ENCODE measurements at regions not wholly inside any gene's neighbourhood (a gene's known extent, or its start where the extent isn't known, plus 50 kb on each side); places are given as distances from the start of the nearest gene placed in this dataset.

GRCh38 chr3:165903885-165904630 lies 66.8 kb upstream of the BCHE start:
- Histone ChIP-seq H4K8ac (ENCODE audit: low read depth in 2 of 2, low read length in 2 of 2) (no peak overlapping the region), H3K4me1 (ENCODE audit: control insufficient read depth, insufficient read depth, low read length) (no peaks in the 10 kb centered on the region), H3K27me3 (ENCODE audit: control insufficient read depth, insufficient read depth, low read length) (no peaks in the 10 kb centered on the region), H4K91ac (ENCODE audit: insufficient read depth, low read depth, low read length) (no peak overlapping the region), H3K4me3 (ENCODE audit: insufficient read depth, low read depth, low read length) (no peak overlapping the region), H2AK5ac (ENCODE audit: low read depth, low read length) (no peak overlapping the region), H3K4me2 (ENCODE audit: low read depth, low read length) (no peak overlapping the region), H2BK15ac (ENCODE audit: low read depth, low read length) (no peak overlapping the region), H3K4ac (ENCODE audit: low read depth, low read length) (no peak overlapping the region), H2BK5ac (ENCODE audit: low read depth, low read length, poor library complexity, severe bottlenecking) (no peak overlapping the region), H3K23ac (ENCODE audit: low read depth, low read length) (no peak overlapping the region), H2BK120ac (ENCODE audit: low read depth, low read length) (no peak overlapping the region), H3K9ac (ENCODE audit: low read depth, low read length) (no peak overlapping the region), H3K56ac (ENCODE audit: extremely low read depth, insufficient read depth, low read length) (no peak overlapping the region), H3K36me3 (ENCODE audit: control insufficient read depth, insufficient read depth, low read length) (no peaks in the 10 kb centered on the region), H3K9me1 (ENCODE audit: insufficient read depth, low read length) (no peaks in the 10 kb centered on the region), H2AK9ac (replicated peaks; ENCODE audit: low read depth, low read length, poor library complexity) (no peak overlapping the region), H2BK20ac (ENCODE audit: low read depth, low read length) (no peak overlapping the region), H3K18ac (ENCODE audit: low read depth, low read length) (no peak overlapping the region), H3K27ac (ENCODE audit: insufficient read depth, low read length) (no peak overlapping the region), H4K20me1 (ENCODE audit: insufficient read depth, low read length) (no peaks in the 10 kb centered on the region), H2AFZ (replicated peaks; ENCODE audit: low read length, poor library complexity) (no peak overlapping the region), H3K79me1 (ENCODE audit: low read depth in 1 of 2, low read length in 2 of 2) (no peaks in the 10 kb centered on the region), H4K5ac (ENCODE audit: low read depth, low read length) (no peak overlapping the region), H3K14ac (replicated peaks; ENCODE audit: low read depth, low read length) (no peak overlapping the region), H3K9me3 (ENCODE audit: control insufficient read depth, insufficient read depth, low read length) (no peaks in the 10 kb centered on the region)
- 83% methylated on average over 3 of the region's 7 CpGs; no CpG with 5 or more reads in 1 of the 2 experiments for WGBS, 2 experiments (ENCODE audit: extremely low coverage in 2 of 2, insufficient read length in 1 of 2)
- in situ Hi-C loops (cut with MboI; ENCODE audit: low sequenced_read_pairs) (no loop called here), intact Hi-C loops (cut with micrococcal nuclease) (no loop called here), dilution Hi-C loops (cut with HindIII; ENCODE audit: low sequenced_read_pairs, unreplicated experiment) (no loop called here)
- BruUV-seq (replicated peaks): no TSS peak
- TF ChIP-seq CEBPB (IDR thresholded peaks at IDR 0.05; ENCODE audit: low read depth, low read length) (0 out of 2 replicates have a peak, but pooled peaks have one; percentile 17), CTCF (conservative IDR thresholded peaks at IDR 0.05; ENCODE audit: low read depth, low read length) (no peak), FOS (IDR thresholded peaks at IDR 0.05; ENCODE audit: low read depth, low read length) (no peak), USF2 (IDR thresholded peaks at IDR 0.05; ENCODE audit: low read depth, low read length) (no peak), ELK1 (IDR thresholded peaks at IDR 0.05; ENCODE audit: borderline replicate concordance, low read depth, low read length) (no peak)
- ChIA-PET POLR2A (ENCODE audit: unreplicated experiment) (no interaction called here), CTCF (interaction anchor here (0.6 kb wide), 1 partner anchor 392 kb away, joined by 3 read pairs; no protein-coding TSS in a partner anchor)
- DNase-seq (no peak), ATAC-seq (ENCODE audit: low read depth) (no peak)

Data from IMR-90 (cell line).